GM19455 (cell line): ENCODE measurements at regions not wholly inside any gene's neighbourhood (a gene's known extent, or its start where the extent isn't known, plus 50 kb on each side); places are given as distances from the start of the nearest gene placed in this dataset.
A peak's percentile ranks its signal among the peaks of the same experiment; 100 is the strongest.

Source experiments
- ATAC-seq: cut with Tn5 transposase; IDR thresholded peaks from one replicate; pipeline ENCODE4 v1.9.1; 2021; ENCODE audit not compliant: unreplicated experiment

DNA sequence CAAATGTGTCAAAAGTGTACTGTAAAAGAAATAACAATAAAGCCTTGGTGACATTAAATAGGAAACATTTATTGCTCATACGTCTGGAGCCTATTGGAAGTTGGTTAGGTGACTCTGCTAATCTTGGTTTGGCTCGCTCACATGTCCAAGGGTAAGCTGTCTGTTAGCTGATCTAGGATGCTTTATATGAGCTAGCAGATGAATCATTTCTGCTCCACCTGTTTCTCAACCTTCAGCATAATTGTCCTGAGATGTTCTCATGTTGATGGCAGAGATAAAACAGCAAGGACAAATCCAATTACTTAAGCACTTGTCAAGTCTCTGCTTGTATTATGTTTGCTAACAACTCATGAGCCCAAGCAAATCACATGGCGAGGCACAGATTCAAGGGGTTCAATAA lies 56.0 kb upstream of the CD53 start:
- no peak for ATAC-seq

DNA sequence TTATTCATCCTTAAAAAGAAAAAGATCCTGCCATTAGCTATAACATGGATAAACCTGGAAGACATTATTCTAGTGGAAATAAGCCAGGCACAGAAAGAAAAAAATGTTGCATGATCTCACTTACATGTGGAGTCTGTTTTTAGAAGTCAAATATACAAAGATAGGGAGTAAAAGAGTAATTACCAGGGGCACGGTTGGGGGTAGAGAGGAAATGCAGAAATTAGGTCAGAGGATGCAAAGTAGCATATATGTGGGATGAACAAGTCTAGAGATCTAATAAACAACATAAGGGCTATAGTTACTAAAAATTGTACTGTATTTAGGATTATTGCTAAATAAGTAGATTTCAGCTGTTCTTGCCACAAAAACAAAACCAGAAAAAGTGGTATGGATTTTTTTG lies 61.4 kb upstream of the CD53 start:
- ATAC-seq = no peak

DNA sequence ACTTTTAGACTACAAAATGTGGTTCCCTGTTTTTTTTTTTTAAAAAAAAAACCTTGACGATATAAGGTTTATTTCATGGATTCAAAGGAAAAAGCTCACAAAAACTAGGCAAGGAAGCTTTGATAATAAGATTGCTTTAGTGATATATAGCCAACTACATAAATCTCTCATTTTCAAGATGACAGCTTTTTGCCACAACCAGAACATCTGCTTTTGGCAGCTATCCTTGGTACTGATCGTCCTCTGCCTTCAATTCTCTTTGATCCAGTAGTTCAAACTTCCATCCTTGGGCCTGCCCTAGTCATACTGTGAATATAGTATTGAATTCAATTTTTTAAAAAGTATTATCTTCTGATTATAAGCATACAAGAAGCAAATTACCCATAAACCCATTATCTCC lies 72.9 kb upstream of the CD53 start:
- ATAC-seq = no peak

DNA sequence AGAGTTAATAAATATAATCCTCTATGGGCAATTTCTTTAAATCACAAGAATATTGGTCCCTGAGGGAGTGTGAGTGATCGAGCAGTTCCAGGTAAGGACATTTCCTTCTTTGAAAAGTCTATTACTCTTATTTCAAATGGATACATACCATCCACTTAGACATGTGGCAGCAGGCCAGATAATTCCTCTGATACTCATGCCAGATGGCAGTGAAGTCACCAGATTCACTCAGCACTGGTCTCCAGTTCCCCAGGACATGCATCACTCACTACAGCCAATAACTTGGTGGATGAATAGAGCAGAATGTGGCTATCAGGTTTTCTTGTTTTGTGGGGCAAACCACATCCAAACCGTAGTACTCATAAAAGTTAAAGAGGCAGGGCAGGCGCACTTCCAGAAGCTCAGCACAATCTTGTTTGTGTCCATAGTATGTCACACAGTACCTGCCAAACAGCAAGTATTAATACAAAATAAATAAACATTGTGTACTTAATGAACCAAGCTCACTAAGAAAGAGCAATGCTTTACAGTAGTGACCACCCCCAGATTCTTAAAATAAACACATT lies 74.2 kb upstream of the CD53 start:
- no peak for ATAC-seq

DNA sequence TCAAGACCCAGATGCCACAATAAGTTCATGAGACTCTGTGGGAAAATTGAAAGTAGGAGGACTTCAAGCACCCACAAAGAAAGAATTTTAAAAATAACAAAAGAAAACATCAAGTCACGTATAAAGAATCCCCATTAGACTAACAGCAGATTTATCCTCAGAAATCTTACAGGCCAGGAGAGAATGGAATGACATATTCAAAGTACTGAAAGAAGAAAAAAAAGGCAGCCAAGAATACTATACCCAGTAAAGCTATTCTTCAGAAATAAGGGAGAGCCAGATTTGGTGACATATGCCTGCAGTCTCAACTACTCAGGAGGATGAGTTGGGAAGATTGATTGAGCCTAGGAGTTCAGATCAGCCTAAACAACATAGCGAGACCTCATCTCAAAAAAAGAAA lies 84.3 kb upstream of the CD53 start:
- no peak for ATAC-seq

DNA sequence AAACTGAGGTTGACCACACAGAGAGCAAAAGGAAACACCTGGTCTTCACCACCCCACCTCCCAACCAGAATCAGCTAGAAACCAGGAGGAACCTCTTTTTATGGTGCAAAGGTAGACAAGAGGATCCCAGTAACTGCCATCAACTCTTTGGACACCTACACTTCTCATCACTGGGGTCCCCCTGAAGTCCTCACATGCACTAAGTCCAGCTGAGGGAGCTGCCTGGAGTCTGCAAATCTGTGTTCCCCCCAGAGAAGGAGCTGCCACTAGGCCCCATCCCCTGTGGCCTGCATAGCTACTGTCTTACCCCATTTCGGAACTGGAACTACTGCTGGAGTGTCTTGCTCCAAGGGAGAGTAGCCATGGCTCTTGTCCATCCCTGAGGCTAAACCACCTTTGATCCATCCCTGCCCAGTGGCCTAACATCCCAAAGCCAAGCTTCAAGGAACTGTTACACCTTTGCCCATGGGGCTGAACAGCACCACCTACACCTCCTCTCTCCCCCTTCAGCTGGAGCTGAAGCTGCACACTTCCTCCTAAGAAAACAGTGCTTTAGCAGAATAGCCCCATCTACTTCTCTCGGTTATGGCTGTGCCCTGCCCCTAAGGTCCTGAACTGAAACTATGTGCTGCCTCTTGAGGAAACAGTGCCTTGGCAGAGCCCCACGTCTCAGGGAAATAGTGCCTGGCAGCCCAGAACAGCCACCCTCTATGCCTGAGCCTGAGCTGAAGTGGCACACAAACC lies 85.4 kb upstream of the CD53 start:
- ATAC-seq = peak; percentile 77

DNA sequence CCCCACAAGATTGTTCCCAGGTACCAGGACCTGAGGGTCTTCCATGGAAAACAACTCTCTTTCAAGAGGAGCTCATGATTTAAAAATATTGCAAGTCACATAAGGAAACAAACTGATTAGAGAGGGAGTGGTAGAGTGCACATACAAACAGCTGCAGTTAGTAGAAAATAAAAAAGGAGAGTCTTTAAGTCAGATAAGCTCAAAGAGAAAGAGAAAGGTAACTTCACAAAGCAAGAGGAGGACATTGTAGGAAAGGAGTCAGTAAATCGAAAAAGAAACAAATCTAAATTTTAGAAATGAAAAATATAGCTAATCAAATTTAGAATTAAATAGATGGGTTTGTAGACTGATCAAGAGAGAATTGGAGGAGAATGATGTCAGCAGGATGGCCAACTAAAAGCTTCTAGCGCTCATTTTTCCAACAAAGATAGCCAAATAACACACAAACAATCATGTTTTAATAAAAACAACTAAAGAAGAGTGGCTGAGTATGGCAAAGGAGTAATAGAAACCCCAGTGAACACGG lies 86.1 kb upstream of the CD53 start:
- peak; percentile 46 for ATAC-seq

DNA sequence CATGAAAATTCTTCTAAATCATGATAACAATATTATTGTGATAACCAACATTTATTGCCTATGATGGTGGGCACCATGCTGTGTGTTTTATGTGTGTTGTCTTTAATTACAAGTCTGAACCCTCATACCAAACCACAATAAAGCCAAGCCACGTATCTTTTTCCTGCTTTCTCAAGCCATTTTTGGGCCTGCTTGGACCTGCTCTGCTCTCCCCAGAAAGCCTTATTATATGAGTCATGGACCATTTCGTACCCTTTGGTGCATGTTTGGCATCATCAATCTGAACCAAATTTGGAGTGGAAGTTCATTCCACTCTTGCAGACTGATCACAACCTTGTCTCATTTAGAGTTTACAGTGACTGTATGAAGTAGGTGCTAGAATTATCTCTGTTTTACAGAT lies 87.3 kb upstream of the CD53 start:
- no peak for ATAC-seq

DNA sequence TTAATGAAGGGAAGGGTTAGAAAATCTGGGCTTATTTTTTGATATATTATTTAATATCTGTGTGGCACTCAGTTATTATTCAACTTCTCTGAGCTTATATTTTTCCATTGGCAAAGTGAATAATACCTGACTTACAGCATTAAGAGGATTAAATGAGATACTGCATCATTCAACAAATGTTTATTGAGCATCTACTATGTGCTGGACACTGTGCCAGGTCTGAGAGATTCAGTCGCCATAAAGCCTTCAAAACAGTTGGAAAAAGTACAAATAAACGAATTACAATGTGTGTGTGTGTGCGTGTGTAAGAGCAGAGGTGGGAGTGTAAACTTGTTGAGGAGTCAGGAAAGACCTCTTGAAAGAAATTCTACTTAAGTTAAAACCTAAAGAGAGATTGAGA lies 87.9 kb upstream of the CD53 start:
- no peak for ATAC-seq

DNA sequence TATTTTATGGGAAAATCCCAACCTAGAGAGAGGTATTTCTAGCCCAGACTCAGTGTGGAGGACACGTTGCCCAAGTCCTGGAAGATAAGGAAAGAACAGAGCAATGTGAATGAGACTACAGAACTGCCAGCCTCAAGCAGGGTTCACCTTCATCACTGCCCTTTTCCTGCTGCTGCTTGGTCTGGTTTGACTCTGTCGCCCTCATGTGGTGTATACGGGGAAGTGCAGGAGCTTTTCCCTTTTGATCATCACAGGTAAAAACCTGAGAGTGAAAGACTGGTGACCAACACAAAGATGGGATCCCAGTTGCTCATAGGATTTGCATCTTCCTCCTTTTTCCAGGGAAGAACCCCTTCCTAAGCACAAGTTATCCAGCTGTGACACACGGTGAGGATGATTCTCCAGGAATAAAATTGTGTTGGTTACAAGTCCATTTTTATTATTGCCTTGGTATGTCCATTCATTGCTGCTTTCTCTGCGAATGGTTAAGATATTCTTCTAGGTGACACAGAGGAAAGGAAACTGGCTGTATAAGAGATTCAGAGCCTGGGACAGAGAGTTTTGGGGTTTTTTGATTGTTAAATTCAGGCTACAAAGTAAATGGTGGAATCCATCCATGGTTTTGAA lies 89.5 kb upstream of the CD53 start:
- no peak for ATAC-seq

DNA sequence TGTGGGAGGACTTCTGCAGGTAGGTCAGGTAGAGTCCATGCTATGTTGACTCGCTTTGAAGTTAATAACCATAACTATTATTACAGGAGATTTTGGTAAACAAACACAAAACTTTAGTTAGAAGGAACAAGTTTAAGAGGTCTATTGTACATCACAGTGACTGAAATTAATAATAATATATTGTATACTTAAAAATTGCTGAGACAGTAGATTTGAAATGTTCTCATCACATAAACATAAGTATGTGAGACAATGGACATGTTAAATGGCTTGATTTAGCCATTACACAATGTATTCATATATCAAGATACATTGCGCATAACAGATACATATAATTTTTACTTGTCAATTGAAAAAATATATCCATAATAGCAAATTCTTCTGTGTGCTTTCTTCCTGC lies 91.4 kb upstream of the CD53 start:
- no peak for ATAC-seq

DNA sequence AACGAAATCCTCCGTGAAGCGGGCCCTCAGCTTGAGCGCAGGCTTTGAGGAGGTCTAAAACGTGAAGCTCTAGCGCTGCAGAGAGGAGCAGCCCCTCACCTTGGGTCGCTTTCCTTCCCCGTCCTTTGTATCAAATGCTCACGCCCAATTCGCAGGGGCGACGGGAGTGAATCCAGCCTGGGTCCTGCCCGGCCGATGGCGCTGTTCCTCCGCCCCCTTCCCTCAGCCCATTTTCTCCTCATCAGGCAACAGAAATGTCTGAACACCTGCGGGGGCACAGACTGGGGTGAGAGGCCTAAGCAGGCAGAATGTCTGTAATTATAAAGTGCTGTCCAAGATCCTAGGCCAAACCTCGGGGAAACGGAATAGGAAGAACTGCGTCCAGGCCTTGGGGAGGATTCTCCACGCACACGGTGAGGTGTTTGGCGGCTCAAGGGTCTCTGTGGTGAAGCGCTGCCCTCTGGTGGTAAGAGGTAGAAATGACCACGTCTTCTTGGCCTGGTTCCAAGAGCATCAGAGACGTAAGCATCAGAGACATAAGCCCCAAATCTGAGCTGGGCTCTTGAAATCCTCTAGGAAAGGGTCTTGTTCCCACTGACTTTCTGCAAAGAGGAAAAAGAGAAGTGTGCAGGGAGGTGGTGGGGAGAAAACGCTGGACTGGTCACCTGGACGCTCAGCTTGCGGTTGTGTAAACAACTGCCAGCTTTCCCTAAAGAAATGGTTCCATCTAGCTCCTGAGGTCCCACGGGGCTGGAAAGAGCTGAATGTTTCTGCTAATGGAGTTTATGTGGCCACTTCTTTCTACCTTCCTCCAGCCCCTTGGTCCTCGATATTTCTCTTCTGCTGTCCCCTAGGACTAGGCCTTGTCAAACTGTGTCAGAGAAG lies 92.1 kb upstream of the CD53 start:
- no peak for ATAC-seq

DNA sequence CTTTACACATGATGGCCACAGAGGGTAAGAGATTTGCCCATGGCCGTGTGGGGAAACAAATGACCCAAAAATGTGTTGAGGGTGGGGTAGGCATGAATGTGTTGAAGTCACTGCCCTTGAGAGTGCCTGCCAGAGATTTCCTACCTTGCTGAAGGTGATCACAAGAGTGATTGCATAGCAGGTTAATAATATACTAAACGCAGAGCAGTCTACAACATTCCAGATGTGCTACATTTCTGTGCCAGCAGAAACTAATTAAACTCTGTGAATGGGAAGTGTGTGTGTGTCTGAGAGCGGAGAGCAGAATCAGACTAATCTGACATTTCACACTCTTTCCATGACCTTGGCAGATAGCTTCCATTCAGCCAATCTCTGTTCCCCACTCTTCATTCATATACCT lies 93.3 kb upstream of the CD53 start:
- ATAC-seq = no peak

DNA sequence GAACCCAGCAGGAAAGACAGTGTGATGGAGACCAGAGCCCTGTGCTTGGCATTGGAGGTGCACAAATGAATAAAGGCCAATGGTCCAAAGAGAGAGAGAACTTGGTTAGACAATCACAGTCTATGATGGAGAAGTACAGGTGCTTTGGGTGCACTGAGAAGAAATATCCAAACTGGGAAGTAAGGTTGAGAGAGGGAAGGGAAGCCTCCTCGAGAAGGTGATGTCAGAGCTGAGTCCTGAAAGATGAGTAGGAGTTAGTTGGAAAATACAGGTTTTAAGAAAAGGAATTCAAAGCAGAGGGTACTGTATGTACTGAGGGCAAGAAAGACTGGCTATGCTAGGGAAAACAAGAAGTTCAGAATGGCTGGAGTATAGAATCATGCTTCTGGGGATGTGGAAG lies 94.1 kb upstream of the CD53 start:
- no peak for ATAC-seq

DNA sequence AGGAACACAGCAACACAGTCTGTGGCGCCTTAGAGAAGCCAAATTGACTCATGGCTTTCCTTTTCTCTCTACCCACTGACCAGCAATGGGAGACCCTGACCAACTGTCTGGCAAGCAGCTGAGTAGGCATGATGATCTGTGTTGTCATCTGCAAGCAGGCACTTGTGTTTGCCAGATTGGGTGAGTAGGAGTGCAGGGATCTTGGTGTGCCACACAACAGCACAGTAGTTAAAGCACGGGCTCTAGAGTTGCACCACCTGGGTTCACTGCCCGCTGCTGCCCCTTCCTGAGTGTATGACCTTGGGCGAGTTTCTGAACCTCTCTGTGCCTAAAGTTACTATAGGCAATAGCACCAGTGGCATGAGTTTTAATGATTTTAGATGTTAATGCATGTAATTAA lies 95.7 kb upstream of the CD53 start:
- ATAC-seq = no peak

DNA sequence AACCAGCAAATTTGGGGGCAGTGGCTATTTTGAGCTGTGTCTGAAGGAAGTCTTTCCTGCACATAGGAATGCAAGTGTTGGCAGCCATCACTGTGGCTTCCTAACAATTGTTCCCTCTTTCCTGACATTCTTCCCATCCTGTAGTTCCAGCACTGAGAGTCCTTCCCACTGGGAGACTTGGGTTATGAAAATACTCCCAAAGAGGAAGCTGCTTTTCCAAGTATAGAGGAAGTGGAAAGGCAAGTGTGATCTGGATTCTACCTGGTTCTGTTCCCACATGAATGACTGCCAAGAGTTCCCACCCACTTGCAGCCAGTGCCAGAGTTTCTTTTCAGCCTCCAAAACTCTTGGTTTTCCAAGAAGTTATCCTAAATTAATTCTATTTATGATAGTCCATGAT lies 98.5 kb upstream of the CD53 start:
- no peak for ATAC-seq

DNA sequence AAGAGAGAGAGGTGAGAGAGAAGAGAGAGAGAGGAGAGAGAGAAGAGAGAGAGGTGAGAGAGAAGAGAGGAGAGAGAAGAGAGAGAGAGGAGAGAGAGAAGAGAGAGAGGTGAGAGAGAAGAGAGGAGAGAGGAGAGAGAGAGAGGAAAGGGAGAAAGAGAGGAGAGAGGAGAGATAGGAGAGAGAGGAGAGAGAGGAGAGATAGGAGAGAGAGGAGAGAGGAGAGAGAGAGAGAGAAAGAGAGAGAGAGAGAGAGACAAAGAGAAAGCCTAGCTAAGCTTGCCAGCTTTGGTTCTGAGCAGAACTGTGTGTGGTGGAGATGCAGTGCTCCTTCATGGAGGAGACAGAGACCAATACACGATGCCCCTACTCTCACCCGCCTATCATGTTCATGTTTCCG lies 99.1 kb upstream of the KCNA3 start:
- no peak for ATAC-seq

DNA sequence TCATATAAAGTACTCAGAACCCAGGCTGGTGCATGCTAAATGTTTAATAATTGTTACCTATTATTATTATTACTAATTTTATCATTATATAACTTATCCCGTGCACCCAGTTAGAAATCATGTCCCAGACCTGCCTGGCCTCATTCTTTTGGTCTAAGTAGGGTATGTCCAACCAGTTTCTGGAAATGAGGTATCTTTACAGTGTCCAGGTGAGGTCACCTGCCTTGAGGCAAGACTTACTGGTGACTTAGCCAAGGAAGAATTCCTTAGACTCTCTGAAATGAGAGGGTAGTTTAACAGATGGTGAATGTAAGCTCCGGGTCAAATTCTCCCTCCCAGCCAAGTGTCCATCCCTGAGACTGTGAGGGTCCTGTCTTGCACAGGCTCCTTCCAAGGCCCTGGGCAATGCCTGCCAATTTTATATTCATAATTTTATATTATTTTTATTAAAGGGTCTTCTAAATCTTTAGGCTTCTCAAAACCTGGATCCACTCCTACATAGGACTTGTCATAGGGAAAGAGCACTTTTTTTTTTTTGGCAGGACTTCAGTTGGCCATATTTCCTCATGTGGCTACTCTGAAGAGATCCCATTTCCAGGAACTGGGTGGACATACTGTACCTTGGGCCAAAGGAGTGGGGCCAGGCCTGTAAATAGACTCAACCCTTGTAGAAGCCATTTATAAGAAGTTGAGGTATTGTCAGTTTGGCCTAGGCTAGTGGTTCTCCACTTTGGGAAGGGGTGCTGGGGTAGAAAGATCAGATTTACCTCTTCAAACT lies 96.7 kb upstream of the KCNA3 start:
- no peak for ATAC-seq

DNA sequence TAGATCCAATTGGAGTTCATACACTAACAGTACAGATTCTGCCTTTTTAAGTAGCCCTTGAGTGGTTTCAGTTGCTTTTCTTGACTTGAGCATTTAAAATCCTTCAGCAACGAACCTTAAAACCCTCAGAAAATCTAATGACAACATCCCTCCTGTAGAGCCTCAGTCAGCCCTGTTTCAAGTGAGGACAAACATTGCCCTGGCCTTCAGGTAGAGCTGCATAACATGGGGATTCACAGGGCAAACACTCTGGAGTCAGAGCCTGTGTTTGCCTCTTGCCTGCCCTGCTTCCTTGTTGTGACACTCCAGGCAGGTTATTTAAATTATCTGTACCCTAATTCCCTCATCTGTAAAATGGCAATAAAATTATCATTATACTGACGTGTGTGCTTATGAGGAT lies 96.1 kb upstream of the KCNA3 start:
- no peak for ATAC-seq

DNA sequence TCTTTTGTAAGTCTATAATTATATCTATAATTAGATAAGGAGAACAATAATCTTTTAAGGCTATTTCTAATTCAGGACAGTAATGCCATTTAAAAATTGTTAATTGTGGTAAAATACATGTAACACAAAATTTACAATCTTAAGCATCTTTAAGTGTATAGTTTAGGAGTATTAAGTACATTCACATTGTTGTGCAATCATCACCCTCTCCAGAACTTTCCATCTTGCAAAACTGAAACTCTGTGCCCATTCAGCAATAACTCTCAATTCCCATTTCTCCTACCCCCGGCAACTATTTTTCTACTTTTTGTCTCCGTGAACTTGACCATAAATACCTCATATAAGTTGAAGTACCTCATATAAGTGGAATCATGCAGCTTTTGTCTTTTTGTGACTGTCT lies 93.9 kb upstream of the KCNA3 start:
- no peak for ATAC-seq

DNA sequence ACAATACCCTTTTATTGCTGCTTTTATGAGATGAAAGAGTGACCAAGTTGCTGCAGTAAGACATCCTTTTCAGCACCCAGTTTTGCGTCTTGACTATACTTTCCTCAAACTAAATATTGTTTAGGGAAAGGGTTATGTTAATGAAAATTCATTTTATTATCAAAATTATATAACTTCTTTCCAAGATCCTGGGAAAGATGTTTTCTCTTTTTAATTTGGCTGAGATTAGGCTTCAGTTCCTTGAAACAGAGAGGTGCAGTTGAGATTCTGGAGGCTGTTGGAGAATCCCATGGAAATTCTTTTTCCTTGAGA lies 91.6 kb upstream of the KCNA3 start:
- ATAC-seq = no peak
